ENCODE measurements at regions not wholly inside any gene's neighbourhood (a gene's known extent, or its start where the extent isn't known, plus 50 kb on each side); places are given as distances from the start of the nearest gene placed in this dataset.

DNA sequence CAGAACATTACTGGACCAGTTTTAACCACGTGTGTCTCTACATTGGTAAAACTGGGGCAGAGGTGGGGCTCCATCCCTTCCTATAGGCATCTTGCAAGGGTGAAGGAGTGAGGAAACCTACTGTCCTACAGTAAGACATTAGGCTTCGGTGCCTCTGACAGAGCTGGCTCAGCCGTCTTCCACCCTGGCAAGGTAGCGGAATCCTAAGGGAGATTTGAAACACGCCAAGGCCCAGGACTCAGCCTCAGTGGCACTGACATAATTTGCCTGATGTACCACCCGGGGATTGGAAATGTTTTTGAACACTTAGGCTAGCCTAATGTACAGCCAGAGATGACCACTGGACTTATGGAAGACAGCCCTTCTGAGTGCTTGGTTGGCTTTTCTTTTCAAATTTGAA is 329.7 kb upstream of the IRX1 start:
- no peak for TF ChIP-seq EZH2 (IDR thresholded peaks at IDR 0.05; ENCODE audit: borderline replicate concordance, control insufficient read depth, low read depth, low read length)
- TF ChIP-seq PAX8 (IDR thresholded peaks at IDR 0.05) = no peak
- no peak for TF ChIP-seq CEBPB (IDR thresholded peaks at IDR 0.05; ENCODE audit: borderline replicate concordance in 1 of 2, low read depth in 2 of 2, low read length in 2 of 2)
- TF ChIP-seq SIX5 (IDR thresholded peaks at IDR 0.05; ENCODE audit: low read depth, low read length, severe bottlenecking) = no peak
